Activated CD4-positive, alpha-beta memory T cell treated with anti-CD3 and anti-CD28 coated beads for 36 hours (primary cell): ENCODE measurements at regions not wholly inside any gene's neighbourhood (a gene's known extent, or its start where the extent isn't known, plus 50 kb on each side); places are given as distances from the start of the nearest gene placed in this dataset.

Experiments used
- CTCF ChIA-PET: fragments of 350-600 bp; sonication (Branson Sonifier 250); formaldehyde crosslinking; loops from one replicate; lab custom pipeline; 2021; ENCODE audit warnings: antibody characterized with exemption, inconsistent platforms; lab: Charles Lee
- POLR2A ChIA-PET: fragments of 350-600 bp; sonication (Branson Sonifier 250); formaldehyde crosslinking; loops from one replicate; lab custom pipeline; 2021; ENCODE audit warnings: antibody characterized with exemption; lab: Charles Lee
- DNase-seq: peaks from one replicate; pipeline ENCODE4 v3.0.0-alpha.2; 2020
- H3K27ac Mint-ChIP-seq: one replicate; pipeline ENCODE4 v1.8.0; 2021; ENCODE audit warnings: mixed read lengths
- H3K27me3 Mint-ChIP-seq: one replicate; pipeline ENCODE4 v1.8.0; 2021; ENCODE audit warnings: mixed read lengths
- H3K36me3 Mint-ChIP-seq: one replicate; pipeline ENCODE4 v1.8.0; 2021; ENCODE audit warnings: mixed read lengths
- H3K4me1 Mint-ChIP-seq: one replicate; pipeline ENCODE4 v1.8.0; 2021; ENCODE audit warnings: low read depth, mixed read lengths
- H3K4me3 Mint-ChIP-seq: one replicate; pipeline ENCODE4 v1.8.0; 2021; ENCODE audit warnings: mild to moderate bottlenecking, mixed read lengths
- H3K9me3 Mint-ChIP-seq: one replicate; pipeline ENCODE4 v1.8.0; 2021; ENCODE audit warnings: mixed read lengths
- intact Hi-C: fragments of 100-400 bp; cut with micrococcal nuclease; formaldehyde crosslinking; loops from one replicate; pipeline ENCODE4 v1.15.1; 2023

DNA sequence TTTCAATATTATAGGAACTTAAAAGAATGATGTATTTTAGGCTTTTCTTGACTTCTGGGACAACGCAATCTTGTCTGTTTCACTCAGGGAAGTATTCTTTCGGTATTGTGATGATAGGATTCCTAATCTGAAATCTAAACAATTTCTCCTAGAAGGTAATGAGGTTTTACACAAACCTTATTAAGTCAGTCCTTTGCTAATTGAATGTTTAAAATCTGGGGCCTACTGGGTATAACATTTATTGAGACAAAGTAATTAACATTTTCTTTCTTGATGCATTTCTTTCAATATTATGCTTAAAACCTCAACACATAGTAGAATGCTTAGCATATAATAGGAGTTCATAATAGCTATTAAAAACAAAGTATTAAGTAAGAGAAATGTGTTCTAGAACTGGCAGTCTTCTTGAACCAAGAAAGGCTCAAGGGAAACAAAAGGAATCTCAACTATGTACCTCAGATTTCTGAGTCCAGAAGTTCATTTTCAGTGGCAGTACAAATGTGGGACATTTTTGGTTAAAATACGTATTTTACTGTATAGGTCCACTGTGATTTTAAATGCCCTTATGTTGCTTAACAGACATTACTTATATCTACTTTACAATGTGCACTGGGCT is 121.4 kb upstream of the BMP2 start:
- no peaks in the 10 kb centered on the region for H3K4me1 Mint-ChIP-seq
- DNase-seq = no peak
- no peak overlapping the region for H3K27ac Mint-ChIP-seq
- no peaks in the 10 kb centered on the region for H3K9me3 Mint-ChIP-seq
- ChIA-PET POLR2A (no interaction called here), CTCF (no interaction called here)
- no peaks in the 10 kb centered on the region for H3K27me3 Mint-ChIP-seq
- intact Hi-C loops = no loop called here
- H3K4me3 Mint-ChIP-seq = no peak overlapping the region
- no peaks in the 10 kb centered on the region for H3K36me3 Mint-ChIP-seq

DNA sequence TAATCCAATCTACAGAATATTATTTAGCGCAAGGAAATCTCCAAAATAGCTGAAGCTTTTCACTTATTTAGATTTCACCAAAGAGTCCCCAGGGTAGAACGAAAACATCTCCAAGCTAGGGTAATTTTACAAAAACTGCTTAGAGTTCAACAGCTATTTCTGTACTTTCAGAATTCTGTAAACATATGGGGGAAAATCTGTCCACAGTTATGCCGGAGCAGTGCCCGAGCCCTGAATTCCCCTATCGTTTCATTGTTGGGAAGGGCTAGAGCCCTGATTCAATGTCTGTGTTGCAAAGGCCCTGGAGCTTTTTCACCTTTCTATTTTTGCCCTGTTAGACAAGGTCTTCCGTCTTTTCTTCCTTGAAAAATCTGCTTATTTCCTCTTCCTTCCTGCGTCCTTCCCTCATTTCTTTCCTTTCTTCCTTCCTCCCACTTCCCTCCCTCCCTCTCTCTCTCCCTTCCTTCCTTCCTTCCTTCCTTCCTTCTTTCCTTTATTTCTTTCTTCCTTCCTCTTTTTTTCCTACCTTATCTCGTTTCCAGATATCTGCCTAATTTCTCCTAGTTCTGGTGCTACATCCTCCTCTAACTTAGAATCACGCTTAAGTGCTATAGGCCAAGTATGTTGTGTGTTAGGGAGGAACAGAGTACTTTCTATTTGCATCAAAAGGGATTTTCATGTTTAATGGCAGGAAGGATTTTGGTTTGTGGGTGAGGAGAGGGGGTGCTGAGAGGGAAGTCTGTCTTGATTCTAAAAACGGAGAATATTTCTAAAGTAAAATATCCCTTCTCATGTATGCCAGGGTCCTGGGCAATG is 122.5 kb upstream of the BMP2 start:
- H3K4me1 Mint-ChIP-seq = no peaks in the 10 kb centered on the region

DNA sequence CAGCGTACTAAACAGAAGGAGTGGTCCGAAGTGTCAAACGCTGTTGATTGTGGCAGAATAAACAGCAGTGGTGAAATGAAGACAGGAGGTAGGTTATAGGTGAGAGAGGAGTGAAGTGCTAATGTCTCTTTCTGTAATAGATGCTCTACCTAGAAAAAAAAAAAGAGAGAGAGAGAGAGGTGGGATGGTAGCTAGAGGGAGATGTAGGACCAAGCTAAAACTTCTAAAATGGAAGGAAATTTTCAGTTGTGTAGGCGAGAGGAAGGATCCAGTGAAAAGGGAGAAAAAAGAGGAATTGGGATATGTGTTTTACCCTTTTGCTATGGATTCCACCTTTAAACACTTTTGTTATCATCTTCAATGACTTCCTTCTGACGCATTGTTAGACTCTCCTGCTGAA is 126.5 kb upstream of the BMP2 start:
- DNase-seq = no peak
- no peaks in the 10 kb centered on the region for H3K27me3 Mint-ChIP-seq
- CTCF ChIA-PET = no interaction called here
- POLR2A ChIA-PET = no interaction called here
- H3K9me3 Mint-ChIP-seq = peaks cover 8% of the 10 kb centered on the region
- H3K36me3 Mint-ChIP-seq = no peaks in the 10 kb centered on the region
- H3K27ac Mint-ChIP-seq = no peak overlapping the region
- no peak overlapping the region for H3K4me3 Mint-ChIP-seq
- intact Hi-C loops = no loop called here
- H3K4me1 Mint-ChIP-seq = no peaks in the 10 kb centered on the region

More for the DNA sequence above, 122.5 kb upstream of the BMP2 start:
- ChIA-PET CTCF (no interaction called here), POLR2A (no interaction called here)
- Mint-ChIP-seq H3K9me3 (peaks cover 5% of the 10 kb centered on the region), H3K4me3 (no peak overlapping the region), H3K27ac (no peak overlapping the region), H3K27me3 (no peaks in the 10 kb centered on the region), H3K36me3 (no peaks in the 10 kb centered on the region)
- DNase-seq = no peak
- intact Hi-C loops = no loop called here

DNA sequence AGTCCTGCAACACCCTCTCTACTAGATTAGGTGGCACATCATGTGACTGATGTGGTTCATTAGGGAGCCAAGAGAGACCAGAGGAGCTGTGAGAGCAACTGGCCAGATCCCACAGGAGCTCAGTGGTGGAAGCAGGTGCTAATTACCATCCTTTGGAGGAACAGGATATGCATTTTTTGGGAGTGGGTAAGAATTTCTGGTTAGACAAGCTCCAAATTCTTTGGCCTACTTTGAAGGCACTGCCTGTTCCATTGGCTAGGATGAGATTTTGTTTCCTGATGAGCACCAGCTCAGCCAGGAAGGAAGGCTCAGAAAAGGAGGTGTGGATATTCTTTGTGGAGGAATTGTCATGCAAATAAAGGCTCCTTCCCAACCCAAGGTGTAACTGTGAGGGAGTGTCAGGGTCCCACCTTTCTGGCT is 130.3 kb upstream of the BMP2 start:
- Mint-ChIP-seq H3K9me3 (peaks cover 12% of the 10 kb centered on the region), H3K36me3 (no peaks in the 10 kb centered on the region), H3K4me1 (no peaks in the 10 kb centered on the region), H3K4me3 (no peak overlapping the region), H3K27ac (no peak overlapping the region), H3K27me3 (no peaks in the 10 kb centered on the region)
- intact Hi-C loops = no loop called here
- POLR2A ChIA-PET = no interaction called here
- CTCF ChIA-PET = interaction anchor here (1.0 kb wide), 1 partner anchor 9 kb away, joined by 3 read pairs; no protein-coding TSS in a partner anchor
- DNase-seq = no peak

DNA sequence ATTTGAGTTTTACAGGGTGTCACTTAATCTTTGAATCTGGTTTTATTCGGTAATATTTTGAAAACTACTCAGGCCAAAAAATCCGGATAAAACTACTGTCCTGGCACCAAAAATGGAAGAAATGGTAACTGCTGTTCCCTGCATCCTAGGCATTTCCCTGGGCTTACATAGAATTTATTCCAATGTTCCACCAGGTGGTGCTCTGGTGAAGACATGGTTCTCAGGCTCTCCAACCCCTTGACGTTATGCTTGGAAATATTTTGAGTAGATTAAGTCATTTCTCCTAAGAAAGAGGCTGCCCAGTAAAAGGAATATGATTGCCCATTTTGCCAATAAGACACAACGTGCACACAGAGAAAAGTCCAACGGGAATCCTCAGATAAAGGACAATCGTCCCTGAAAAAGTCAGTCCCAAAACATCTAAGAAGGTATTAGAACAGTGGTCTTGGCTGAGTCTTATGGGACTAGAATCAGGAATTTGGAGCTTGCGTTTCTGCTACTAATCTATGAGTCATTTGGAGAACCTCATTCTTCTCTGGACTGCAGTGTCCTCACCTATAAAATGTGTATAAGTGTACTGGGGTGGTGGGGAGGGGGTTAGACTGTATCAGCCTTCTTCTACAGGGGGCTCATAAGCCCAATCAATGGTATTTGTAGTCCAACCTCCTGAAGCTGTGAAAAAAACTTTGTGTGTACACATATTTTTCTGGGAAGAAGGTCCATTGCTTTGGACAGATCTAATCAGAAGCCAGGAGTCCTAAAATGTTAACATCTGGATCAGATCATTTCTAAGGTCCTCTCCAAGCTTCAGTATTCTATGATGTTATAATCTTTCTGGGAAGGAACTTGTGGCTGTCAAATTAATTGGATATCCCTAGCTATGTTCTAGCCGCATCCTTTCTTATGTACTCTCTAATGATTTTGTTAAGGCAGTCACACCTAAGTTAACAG is 131.0 kb upstream of the BMP2 start:
- H3K4me3 Mint-ChIP-seq = no peak overlapping the region
- no peak for DNase-seq
- no peak overlapping the region for H3K27ac Mint-ChIP-seq
- H3K27me3 Mint-ChIP-seq = no peaks in the 10 kb centered on the region
- no peaks in the 10 kb centered on the region for H3K36me3 Mint-ChIP-seq
- H3K9me3 Mint-ChIP-seq = peaks cover 16% of the 10 kb centered on the region
- POLR2A ChIA-PET = no interaction called here
- CTCF ChIA-PET = interaction anchor here (1.0 kb wide), 1 partner anchor 9 kb away, joined by 3 read pairs; no protein-coding TSS in a partner anchor
- intact Hi-C loops = no loop called here
- H3K4me1 Mint-ChIP-seq = no peaks in the 10 kb centered on the region

DNA sequence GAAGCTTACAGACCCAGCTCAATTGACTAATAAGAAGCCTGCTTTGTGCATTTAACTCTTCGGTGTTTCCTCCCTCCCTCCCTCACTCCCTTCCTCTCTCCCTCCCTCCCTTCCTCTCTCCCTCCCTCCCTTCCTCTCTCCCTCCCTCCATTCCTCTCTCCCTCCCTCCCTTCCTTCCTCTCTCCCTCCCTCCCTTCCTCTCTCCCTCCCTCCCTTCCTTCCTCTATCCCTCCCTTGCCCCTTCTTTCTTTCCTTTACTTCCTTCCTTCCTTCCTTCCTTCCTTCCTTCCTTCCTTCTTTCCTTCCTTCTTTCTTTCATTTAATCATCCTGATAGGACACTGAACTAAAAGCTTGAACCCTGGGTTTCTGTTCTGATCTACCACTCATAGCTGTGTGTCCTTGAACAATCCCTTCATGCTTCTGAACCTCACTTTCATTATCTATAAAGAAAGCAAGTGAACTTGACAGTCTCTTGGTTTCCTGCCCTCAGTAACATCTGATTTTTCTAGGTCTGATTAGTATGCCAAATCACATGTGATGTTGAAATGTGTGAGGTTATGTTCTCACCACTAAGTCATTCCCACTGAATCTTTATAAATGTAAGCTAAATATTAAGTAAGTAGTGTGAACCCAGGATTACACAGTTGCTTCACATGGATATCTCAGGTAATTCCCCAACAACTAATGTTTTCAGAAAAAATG is 132.3 kb upstream of the BMP2 start:
- H3K27ac Mint-ChIP-seq = no peak overlapping the region
- intact Hi-C loops = no loop called here
- ChIA-PET POLR2A (no interaction called here), CTCF (interaction anchor here (0.6 kb wide), 1 partner anchor 195 kb away, joined by 3 read pairs; no protein-coding TSS in a partner anchor)
- H3K4me3 Mint-ChIP-seq = no peak overlapping the region
- no peaks in the 10 kb centered on the region for H3K27me3 Mint-ChIP-seq
- no peaks in the 10 kb centered on the region for H3K4me1 Mint-ChIP-seq
- no peak for DNase-seq
- peaks cover 17% of the 10 kb centered on the region for H3K9me3 Mint-ChIP-seq
- H3K36me3 Mint-ChIP-seq = no peaks in the 10 kb centered on the region

DNA sequence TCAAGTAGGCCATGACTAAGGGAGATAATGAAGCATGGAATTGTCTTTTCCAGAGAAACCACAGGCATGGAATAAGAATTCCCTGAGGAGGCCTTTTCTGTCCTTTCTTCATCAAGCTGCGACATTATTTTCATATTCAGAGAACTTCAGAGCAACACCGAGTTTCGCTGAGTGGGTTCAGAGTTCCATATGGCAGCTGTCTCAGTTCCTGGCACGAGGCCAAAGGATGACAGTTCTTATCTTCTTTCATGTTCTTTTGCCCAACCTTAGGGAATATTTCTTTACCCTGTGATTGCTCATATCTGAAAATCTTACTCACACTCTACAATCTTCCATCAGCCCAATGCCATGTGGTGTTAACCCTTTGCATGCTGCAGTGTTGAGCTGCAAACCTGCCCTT is 135.3 kb upstream of the BMP2 start:
- no peak for DNase-seq
- Mint-ChIP-seq H3K27ac (no peak overlapping the region), H3K27me3 (no peaks in the 10 kb centered on the region), H3K36me3 (no peaks in the 10 kb centered on the region), H3K4me1 (no peaks in the 10 kb centered on the region), H3K4me3 (no peak overlapping the region), H3K9me3 (peaks cover 14% of the 10 kb centered on the region)
- intact Hi-C loops = no loop called here
- ChIA-PET POLR2A (no interaction called here), CTCF (no interaction called here)

DNA sequence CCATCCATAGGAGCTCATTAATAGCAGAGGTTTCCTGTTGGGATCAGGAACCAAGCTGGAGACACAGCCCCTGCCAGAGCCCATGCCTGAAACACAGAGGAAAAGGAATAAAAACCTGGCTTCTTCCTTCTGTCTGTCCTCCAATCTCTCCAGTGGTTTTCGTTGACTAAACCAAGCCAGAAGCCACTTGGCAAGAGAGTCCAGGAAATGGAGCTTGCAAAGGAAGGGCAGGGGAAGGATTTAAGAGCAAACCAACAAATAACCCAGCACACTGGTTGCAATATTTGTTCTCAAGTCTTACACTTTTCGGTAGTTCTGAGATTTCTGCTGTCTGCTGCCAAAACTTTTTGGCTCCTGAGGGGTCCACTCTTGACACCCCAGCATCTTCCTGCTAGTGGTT is 137.0 kb upstream of the BMP2 start:
- no peak overlapping the region for H3K27ac Mint-ChIP-seq
- POLR2A ChIA-PET = no interaction called here
- intact Hi-C loops = no loop called here
- H3K27me3 Mint-ChIP-seq = no peaks in the 10 kb centered on the region
- DNase-seq = no peak
- CTCF ChIA-PET = no interaction called here
- H3K4me1 Mint-ChIP-seq = no peaks in the 10 kb centered on the region
- H3K9me3 Mint-ChIP-seq = peaks cover 18% of the 10 kb centered on the region
- H3K36me3 Mint-ChIP-seq = no peaks in the 10 kb centered on the region
- no peak overlapping the region for H3K4me3 Mint-ChIP-seq

DNA sequence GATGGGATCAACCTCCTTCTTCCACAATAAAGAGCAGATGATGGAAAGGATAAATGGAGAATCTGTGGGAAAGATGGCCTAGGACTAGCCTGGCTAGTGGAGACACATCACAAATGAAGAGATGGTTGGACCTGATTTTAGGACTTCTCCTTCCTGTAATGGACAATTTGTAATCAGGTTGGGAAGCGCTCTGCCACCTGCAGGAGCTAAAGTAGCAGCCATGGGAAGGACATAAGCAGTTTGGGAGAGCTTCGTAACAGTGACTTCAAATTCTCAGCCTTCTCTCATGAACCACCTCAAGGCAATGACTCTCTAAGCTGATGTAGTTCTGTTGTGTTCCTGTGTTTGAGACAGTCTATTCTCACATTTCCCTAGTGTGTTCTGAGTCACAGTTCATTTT is 137.9 kb upstream of the BMP2 start:
- no peak for DNase-seq
- H3K27me3 Mint-ChIP-seq = no peaks in the 10 kb centered on the region
- H3K27ac Mint-ChIP-seq = no peak overlapping the region
- intact Hi-C loops = no loop called here
- H3K9me3 Mint-ChIP-seq = peaks cover 18% of the 10 kb centered on the region
- H3K4me1 Mint-ChIP-seq = no peaks in the 10 kb centered on the region
- CTCF ChIA-PET = no interaction called here
- no peaks in the 10 kb centered on the region for H3K36me3 Mint-ChIP-seq
- POLR2A ChIA-PET = no interaction called here
- no peak overlapping the region for H3K4me3 Mint-ChIP-seq

DNA sequence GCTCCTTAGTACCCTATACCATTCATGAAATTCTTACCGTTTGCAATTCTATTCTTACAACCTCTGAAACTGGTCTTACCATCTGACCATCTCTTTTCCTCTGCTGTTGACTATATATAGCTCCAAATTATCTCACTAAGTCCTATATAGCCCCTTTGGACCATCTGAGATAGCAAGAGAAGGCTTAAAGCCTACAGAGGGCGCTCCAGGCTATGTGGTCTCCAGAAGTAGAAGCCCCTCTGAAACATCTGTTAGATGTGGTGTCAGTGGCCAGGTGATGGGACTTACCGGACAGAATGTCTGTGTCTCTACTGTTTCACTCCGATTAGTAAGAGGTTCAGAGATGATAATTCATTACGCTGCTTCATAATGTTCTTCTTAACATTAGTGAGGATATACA is 140.7 kb upstream of the BMP2 start:
- no peaks in the 10 kb centered on the region for H3K4me1 Mint-ChIP-seq
- intact Hi-C loops = no loop called here
- DNase-seq = no peak
- H3K27ac Mint-ChIP-seq = no peak overlapping the region
- POLR2A ChIA-PET = no interaction called here
- no peak overlapping the region for H3K4me3 Mint-ChIP-seq
- no peaks in the 10 kb centered on the region for H3K27me3 Mint-ChIP-seq
- no peaks in the 10 kb centered on the region for H3K36me3 Mint-ChIP-seq
- peaks cover 13% of the 10 kb centered on the region for H3K9me3 Mint-ChIP-seq
- CTCF ChIA-PET = no interaction called here

DNA sequence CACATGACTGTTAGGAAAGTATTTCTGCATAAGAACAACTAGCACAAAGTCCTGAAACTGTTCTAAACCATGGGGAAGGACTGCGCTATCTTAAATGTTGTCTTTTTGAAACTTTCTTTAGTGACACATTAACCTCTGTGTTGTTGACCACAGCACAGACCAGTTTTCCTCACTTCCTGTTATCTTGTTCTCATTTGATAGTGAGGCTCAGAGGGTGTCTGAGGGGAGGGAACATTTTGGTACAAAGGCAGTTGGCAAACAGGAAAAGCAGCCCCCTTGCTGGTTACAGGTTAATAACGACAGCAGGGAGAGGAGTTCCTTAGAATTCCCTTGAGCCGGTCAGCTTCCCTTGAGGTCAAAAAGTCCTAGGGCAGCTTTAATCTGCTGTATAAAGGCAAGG is 143.5 kb upstream of the BMP2 start:
- Mint-ChIP-seq H3K4me3 (no peak overlapping the region), H3K9me3 (peaks cover 7% of the 10 kb centered on the region), H3K4me1 (no peaks in the 10 kb centered on the region), H3K27me3 (no peaks in the 10 kb centered on the region), H3K36me3 (no peaks in the 10 kb centered on the region), H3K27ac (no peak overlapping the region)
- POLR2A ChIA-PET = no interaction called here
- intact Hi-C loops = no loop called here
- CTCF ChIA-PET = no interaction called here
- DNase-seq = no peak

DNA sequence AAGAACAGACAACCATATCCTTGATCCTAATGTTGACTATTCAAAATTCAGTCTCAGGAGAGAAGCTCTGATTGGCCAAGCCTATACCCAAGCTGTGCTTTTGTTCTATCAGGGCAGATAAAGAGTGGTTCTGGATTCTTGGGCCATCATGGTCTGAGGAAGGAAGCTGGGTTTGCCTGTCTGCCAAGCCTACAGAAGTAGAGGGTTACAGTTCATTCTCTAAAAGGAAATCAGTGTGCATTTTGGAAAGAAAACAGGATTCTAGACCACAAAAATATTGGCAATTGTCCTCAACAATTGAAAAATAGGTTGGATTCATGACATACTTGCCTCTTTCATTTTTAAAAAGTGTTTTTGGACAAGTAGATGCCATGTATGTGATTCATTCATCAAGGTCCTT is 145.4 kb upstream of the BMP2 start:
- CTCF ChIA-PET = no interaction called here
- Mint-ChIP-seq H3K27me3 (no peaks in the 10 kb centered on the region), H3K4me3 (no peak overlapping the region), H3K27ac (no peak overlapping the region), H3K4me1 (no peaks in the 10 kb centered on the region), H3K9me3 (peaks cover 7% of the 10 kb centered on the region), H3K36me3 (no peaks in the 10 kb centered on the region)
- POLR2A ChIA-PET = no interaction called here
- DNase-seq = no peak
- intact Hi-C loops = no loop called here
